Spinal cord (tissue), 9 donors: ENCODE measurements at regions not wholly inside any gene's neighbourhood (a gene's known extent, or its start where the extent isn't known, plus 50 kb on each side); places are given as distances from the start of the nearest gene placed in this dataset.

Experiments used
- DNase-seq, 6 donors: peaks; one replicate each; pipeline versions ENCODE4 v3.0.0 to v3.0.0-alpha.2; 2013 to 2015; ENCODE audit warnings: low spot score in 6 of 6, low read depth in 4 of 6
- H3K27ac ChIP-seq: one replicate; pipeline ENCODE4 v1.5.1; 2013; ENCODE audit warnings: low read depth, low read length, control low read depth
- H3K27me3 ChIP-seq: one replicate; pipeline ENCODE4 v1.6.1; 2013; ENCODE audit warnings: low read length; ENCODE audit not compliant: control insufficient read depth, insufficient read depth
- H3K36me3 ChIP-seq: one replicate; pipeline ENCODE4 v1.6.1; 2013; ENCODE audit warnings: low read length; ENCODE audit not compliant: control insufficient read depth, insufficient read depth
- H3K4me1 ChIP-seq: one replicate; pipeline ENCODE4 v1.6.1; 2013; ENCODE audit warnings: low read length; ENCODE audit not compliant: control insufficient read depth, insufficient read depth
- H3K4me3 ChIP-seq: one replicate; pipeline ENCODE4 v1.5.1; 2013; ENCODE audit warnings: low read depth, low read length, control low read depth
- H3K9me3 ChIP-seq: one replicate; pipeline ENCODE4 v1.6.1; 2013; ENCODE audit warnings: low read length; ENCODE audit not compliant: control insufficient read depth, insufficient read depth
- WGBS: methylation state at CpG from one replicate; pipeline ENCODE4 v1.1.5; 2013; ENCODE audit warnings: missing lambda C conversion rate; ENCODE audit not compliant: insufficient coverage; 5-methylcytosine and 5-hydroxymethylcytosine counted together
- donor health status: healthy.

DNA sequence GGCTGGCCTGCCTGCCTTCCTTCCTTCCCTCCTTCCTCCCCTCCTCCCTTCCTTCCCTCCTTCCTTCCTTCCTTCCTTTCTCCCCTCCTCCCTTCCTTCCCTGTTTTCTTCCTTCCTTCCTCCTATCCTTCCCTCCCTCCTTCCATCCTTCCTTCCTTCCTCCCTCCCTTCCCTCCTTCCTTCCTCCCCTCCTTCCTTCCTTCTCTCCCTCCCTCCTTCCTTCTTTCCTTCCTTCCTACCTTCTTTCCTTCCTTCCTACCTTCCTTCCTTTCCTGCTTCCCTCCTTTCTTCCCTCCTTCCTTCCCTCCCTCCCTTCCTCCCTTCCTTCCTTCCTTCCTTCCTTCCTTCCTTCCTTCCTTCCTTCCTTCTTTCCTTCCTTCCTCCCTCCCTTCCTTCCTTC, 70.1 kb upstream of the PTGFR start:
- H3K4me1 ChIP-seq: no peaks in the 10 kb centered on the region
- H3K27ac ChIP-seq: no peak overlapping the region
- no peak overlapping the region for H3K4me3 ChIP-seq
- no peaks in the 10 kb centered on the region for H3K36me3 ChIP-seq
- H3K27me3 ChIP-seq: no peaks in the 10 kb centered on the region
- no peaks in the 10 kb centered on the region for H3K9me3 ChIP-seq
- DNase-seq: no peak

- Histone ChIP-seq H3K36me3 (no peaks in the 10 kb centered on the region), H3K4me3 (no peak overlapping the region), H3K9me3 (no peaks in the 10 kb centered on the region), H3K4me1 (no peaks in the 10 kb centered on the region), H3K27me3 (no peaks in the 10 kb centered on the region), H3K27ac (no peak overlapping the region)
- no CpG with 5 or more reads among the region's 5 CpGs for WGBS
- no peak for DNase-seq
These were observed 66.1 kb upstream of the PTGFR start for GRCh38 chr1:78424720-78425119.

GRCh38 chr1:78426408-78426807, 64.4 kb upstream of the PTGFR start:
- no peaks in the 10 kb centered on the region for H3K9me3 ChIP-seq
- DNase-seq: no peak
- no peak overlapping the region for H3K4me3 ChIP-seq
- H3K27ac ChIP-seq: no peak overlapping the region
- WGBS: no CpG with 5 or more reads among the region's 4 CpGs
- H3K27me3 ChIP-seq: no peaks in the 10 kb centered on the region
- no peaks in the 10 kb centered on the region for H3K36me3 ChIP-seq
- H3K4me1 ChIP-seq: no peaks in the 10 kb centered on the region

- Histone ChIP-seq H3K4me3 (no peak overlapping the region), H3K4me1 (no peaks in the 10 kb centered on the region), H3K9me3 (no peaks in the 10 kb centered on the region), H3K27me3 (no peaks in the 10 kb centered on the region), H3K36me3 (no peaks in the 10 kb centered on the region), H3K27ac (no peak overlapping the region)
- no peak for DNase-seq
- no CpG with 5 or more reads among the region's 2 CpGs for WGBS
These were observed 63.3 kb upstream of the PTGFR start for GRCh38 chr1:78427506-78427905.

DNA sequence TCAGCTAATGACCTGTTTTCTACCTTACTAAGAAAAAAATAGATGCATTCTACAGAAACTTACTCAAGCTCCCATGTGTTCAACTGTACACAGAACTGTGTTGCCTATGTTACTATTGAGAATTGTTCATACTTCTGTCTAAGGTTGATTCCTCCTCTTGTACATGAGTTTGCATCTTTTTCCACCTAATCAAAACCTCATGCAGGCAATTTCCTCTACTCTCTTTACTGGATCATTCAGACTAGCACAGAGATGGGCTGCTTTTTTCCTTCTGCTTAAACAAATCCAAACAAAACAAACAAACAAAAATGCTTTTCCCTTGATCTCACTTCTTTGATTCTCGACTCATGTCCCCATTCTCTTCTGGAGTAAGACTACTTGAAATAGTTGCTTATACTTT, 58.8 kb upstream of the PTGFR start:
- no CpG with 5 or more reads among the region's 1 CpG for WGBS
- Histone ChIP-seq H3K27ac (no peak overlapping the region), H3K4me1 (no peaks in the 10 kb centered on the region), H3K9me3 (no peaks in the 10 kb centered on the region), H3K36me3 (no peaks in the 10 kb centered on the region), H3K4me3 (no peak overlapping the region), H3K27me3 (no peaks in the 10 kb centered on the region)
- no peak for DNase-seq

DNA sequence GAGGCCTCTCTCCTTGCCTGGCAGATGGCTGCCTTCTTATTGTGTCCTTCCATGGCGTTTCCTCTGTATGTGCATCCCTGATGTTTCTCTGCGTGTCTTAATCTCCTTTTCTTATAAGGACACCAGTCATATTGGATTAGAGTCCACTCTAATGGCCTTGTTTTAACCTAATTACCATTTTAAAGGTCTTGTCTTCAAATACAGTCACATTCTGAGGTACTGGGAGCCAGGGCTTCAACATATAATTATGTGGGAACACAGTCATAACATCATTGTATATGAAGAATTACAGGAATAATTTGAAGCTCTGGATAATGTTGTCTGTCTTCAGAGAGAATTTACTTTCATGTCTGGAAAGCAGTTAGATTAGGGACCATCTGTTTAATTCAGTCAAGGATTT, 56.4 kb upstream of the PTGFR start:
- H3K27me3 ChIP-seq: no peaks in the 10 kb centered on the region
- H3K4me1 ChIP-seq: no peaks in the 10 kb centered on the region
- 88% methylated on average over 2 of the region's 2 CpGs for WGBS
- H3K36me3 ChIP-seq: no peaks in the 10 kb centered on the region
- no peak for DNase-seq
- no peaks in the 10 kb centered on the region for H3K9me3 ChIP-seq
- H3K4me3 ChIP-seq: no peak overlapping the region
- no peak overlapping the region for H3K27ac ChIP-seq

DNA sequence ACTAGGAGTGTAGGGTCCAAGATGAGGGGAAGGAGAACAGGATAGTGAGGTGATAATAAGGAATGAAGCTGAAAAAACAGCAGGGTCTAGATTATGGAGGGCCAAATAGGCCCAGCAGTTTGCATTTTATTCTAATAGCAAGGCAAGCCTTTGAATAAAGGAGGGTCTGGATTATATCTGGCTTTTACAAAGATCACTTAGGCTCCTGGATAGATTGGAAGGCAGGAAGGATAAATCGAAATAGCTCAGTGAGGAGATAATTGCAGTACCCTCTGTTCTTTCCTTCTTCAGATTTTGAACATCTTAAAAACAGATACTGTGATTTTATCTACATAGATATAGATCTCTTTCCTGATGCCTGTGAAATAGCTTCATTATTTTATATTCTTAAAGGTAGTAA, 53.8 kb upstream of the PTGFR start:
- no peaks in the 10 kb centered on the region for H3K36me3 ChIP-seq
- no peak overlapping the region for H3K27ac ChIP-seq
- no peaks in the 10 kb centered on the region for H3K9me3 ChIP-seq
- H3K4me1 ChIP-seq: no peaks in the 10 kb centered on the region
- no peaks in the 10 kb centered on the region for H3K27me3 ChIP-seq
- H3K4me3 ChIP-seq: no peak overlapping the region
- no CpG with 5 or more reads among the region's 1 CpG for WGBS
- DNase-seq: no peak

DNA sequence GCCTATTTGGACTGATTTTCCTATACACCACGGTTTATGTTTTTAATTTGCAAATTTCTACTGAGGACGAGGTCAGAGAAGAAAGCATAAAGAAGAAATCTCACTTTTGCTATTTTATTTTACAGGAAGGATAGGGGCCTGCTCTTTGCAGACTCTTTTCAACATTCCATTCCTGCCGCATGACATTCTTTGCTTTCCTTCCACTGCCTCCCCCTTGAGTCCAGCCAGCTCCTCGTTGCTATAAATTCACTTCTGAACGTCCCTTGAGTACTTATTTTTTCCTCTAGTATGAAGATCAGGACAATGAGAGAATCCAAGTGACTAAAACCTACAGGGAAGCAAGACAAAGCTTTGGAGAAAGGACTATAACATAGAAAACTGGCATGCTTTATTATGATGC, 53.4 kb upstream of the PTGFR start:
- H3K4me1 ChIP-seq: no peaks in the 10 kb centered on the region
- no peaks in the 10 kb centered on the region for H3K9me3 ChIP-seq
- no peaks in the 10 kb centered on the region for H3K36me3 ChIP-seq
- no peaks in the 10 kb centered on the region for H3K27me3 ChIP-seq
- peak in 1 of 6 donors; percentile 1 for DNase-seq
- H3K4me3 ChIP-seq: no peak overlapping the region
- no CpG with 5 or more reads among the region's 5 CpGs for WGBS
- H3K27ac ChIP-seq: no peak overlapping the region

DNA sequence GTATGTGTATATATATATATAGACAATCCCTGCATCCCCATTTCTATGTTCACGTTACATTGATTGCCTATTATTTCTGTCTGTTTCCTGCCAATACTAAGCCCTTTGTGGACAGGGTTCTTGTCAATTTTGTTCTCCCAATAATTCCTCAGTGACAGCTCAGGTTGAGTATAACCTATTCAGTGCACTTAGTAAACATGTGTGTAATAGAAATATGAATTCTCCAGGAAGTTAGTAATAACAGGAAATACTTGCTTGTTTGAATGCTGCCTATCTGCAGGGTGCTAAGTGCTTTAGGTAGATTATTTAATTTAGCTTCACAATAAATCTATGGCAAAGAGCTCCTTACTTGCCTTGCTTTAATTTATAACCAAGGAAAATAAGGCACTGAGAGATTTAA, 52.8 kb upstream of the PTGFR start:
- H3K9me3 ChIP-seq: no peaks in the 10 kb centered on the region
- no peaks in the 10 kb centered on the region for H3K36me3 ChIP-seq
- no peak overlapping the region for H3K27ac ChIP-seq
- no CpG with 5 or more reads among the region's 1 CpG for WGBS
- no peaks in the 10 kb centered on the region for H3K27me3 ChIP-seq
- no peak overlapping the region for H3K4me3 ChIP-seq
- H3K4me1 ChIP-seq: no peaks in the 10 kb centered on the region
- no peak for DNase-seq

- DNase-seq: no peak
- WGBS: no CpG with 5 or more reads among the region's 2 CpGs
- H3K36me3 ChIP-seq: no peaks in the 10 kb centered on the region
- no peaks in the 10 kb centered on the region for H3K27me3 ChIP-seq
- H3K4me3 ChIP-seq: no peak overlapping the region
- no peak overlapping the region for H3K27ac ChIP-seq
- no peaks in the 10 kb centered on the region for H3K4me1 ChIP-seq
- no peaks in the 10 kb centered on the region for H3K9me3 ChIP-seq
These were observed 50.4 kb upstream of the PTGFR start for GRCh38 chr1:78440381-78440793.
